WTC11 (cell line): ENCODE measurements at regions not wholly inside any gene's neighbourhood (a gene's known extent, or its start where the extent isn't known, plus 50 kb on each side); places are given as distances from the start of the nearest gene placed in this dataset.

Source experiments
- ATAC-seq: fragments of 200-7000 bp; cut with Tn5 transposase; 2 replicates; pipeline ENCODE4 v1.10.0; 2021; ENCODE audit warnings: mild to moderate bottlenecking, moderate library complexity
- CTCF ChIA-PET: fragments of 300-600 bp; sonication (Branson Sonifier 250); formaldehyde crosslinking; loops from one replicate; lab custom pipeline; 2021; ENCODE audit warnings: antibody characterized with exemption; lab: Charles Lee
- POLR2A ChIA-PET: fragments of 350-600 bp; sonication (Branson Sonifier 250); formaldehyde crosslinking; loops from one replicate; lab custom pipeline; 2021; ENCODE audit warnings: antibody characterized with exemption; lab: Charles Lee
- DNase-seq: peaks from one replicate; pipeline ENCODE4 v3.0.0; 2021; ENCODE audit warnings: low spot score
- H3K27ac Mint-ChIP-seq: 2 replicates; pipeline ENCODE4 v1.8.0; 2021; ENCODE audit warnings: mixed read lengths
- H3K27me3 Mint-ChIP-seq: 2 replicates; pipeline ENCODE4 v1.8.0; 2021; ENCODE audit warnings: low read depth, mild to moderate bottlenecking, moderate library complexity, mixed read lengths
- H3K36me3 Mint-ChIP-seq: 2 replicates; pipeline ENCODE4 v1.8.0; 2021; ENCODE audit warnings: mixed read lengths
- H3K4me1 Mint-ChIP-seq: 2 replicates; pipeline ENCODE4 v1.8.0; 2022; ENCODE audit warnings: mixed read lengths
- H3K4me3 Mint-ChIP-seq: 2 replicates; pipeline ENCODE4 v1.8.0; 2021; ENCODE audit warnings: mild to moderate bottlenecking, moderate library complexity, mixed read lengths
- H3K9me3 Mint-ChIP-seq: 2 replicates; pipeline ENCODE4 v1.8.0; 2021; ENCODE audit warnings: mixed read lengths
- ELF4 ChIP-seq: sonication (generic); formaldehyde crosslinking; IDR thresholded peaks from 2 replicates; pipeline ENCODE4 v1.8.1; 2022; ENCODE audit warnings: low read depth, mild to moderate bottlenecking, moderate library complexity, missing genetic modification reagents
- EMX1 ChIP-seq: fragments of 250-450 bp; sonication (Bioruptor Pico); IDR thresholded peaks from 2 replicates; pipeline ENCODE4 v1.8.0; 2021; ENCODE audit warnings: mild to moderate bottlenecking
- ESRRA ChIP-seq: sonication (generic); formaldehyde crosslinking; IDR thresholded peaks from 2 replicates; pipeline ENCODE4 v1.8.1; 2022; ENCODE audit warnings: mild to moderate bottlenecking, missing genetic modification reagents, borderline replicate concordance
- FOXP1 ChIP-seq: sonication (generic); formaldehyde crosslinking; IDR thresholded peaks from 2 replicates; pipeline ENCODE4 v1.8.0; 2022; ENCODE audit warnings: missing genetic modification reagents, mild to moderate bottlenecking, moderate library complexity, borderline replicate concordance
- GRHL2 ChIP-seq: fragments of 250-450 bp; sonication (Bioruptor Pico); IDR thresholded peaks from 2 replicates; pipeline ENCODE4 v1.8.0; 2022; ENCODE audit warnings: mild to moderate bottlenecking, moderate library complexity; ENCODE audit not compliant: insufficient replicate concordance, severe bottlenecking
- HMGA2 ChIP-seq: fragments of 250-450 bp; sonication (Bioruptor Pico); IDR thresholded peaks from 2 replicates; pipeline ENCODE4 v1.4.0; 2021; ENCODE audit warnings: mild to moderate bottlenecking, moderate library complexity
- IRF2 ChIP-seq: sonication (generic); formaldehyde crosslinking; IDR thresholded peaks from 2 replicates; pipeline ENCODE4 v1.8.0; 2022; ENCODE audit warnings: low read depth, missing genetic modification reagents, borderline replicate concordance
- JAZF1 ChIP-seq: fragments of 250-450 bp; sonication (Bioruptor Pico); IDR thresholded peaks from 2 replicates; pipeline ENCODE4 v1.9.0; 2021; ENCODE audit warnings: moderate library complexity, mild to moderate bottlenecking, inconsistent platforms
- KAT7 ChIP-seq: sonication (generic); formaldehyde crosslinking; IDR thresholded peaks from 2 replicates; pipeline ENCODE4 v1.8.1; 2023; ENCODE audit warnings: missing genetic modification reagents, mild to moderate bottlenecking, borderline replicate concordance
- NFYB ChIP-seq: sonication (generic); formaldehyde crosslinking; conservative IDR thresholded peaks from 2 replicates; pipeline ENCODE4 v1.8.0; 2022; ENCODE audit warnings: low read depth, missing genetic modification reagents
- SMAD3 ChIP-seq: sonication (generic); formaldehyde crosslinking; IDR thresholded peaks from 2 replicates; pipeline ENCODE4 v1.8.0; 2022; ENCODE audit warnings: missing genetic modification reagents, mild to moderate bottlenecking, borderline replicate concordance
- ZNF232 ChIP-seq: sonication (generic); formaldehyde crosslinking; IDR thresholded peaks from 2 replicates; pipeline ENCODE4 v1.8.0; 2022; ENCODE audit warnings: mild to moderate bottlenecking, missing genetic modification reagents
- ZNF317 ChIP-seq: sonication (generic); formaldehyde crosslinking; IDR thresholded peaks from 2 replicates; pipeline ENCODE4 v1.8.1; 2023; ENCODE audit warnings: low read depth, mild to moderate bottlenecking, moderate library complexity, missing genetic modification reagents, borderline replicate concordance
- ZNF416 ChIP-seq: fragments of 250-450 bp; sonication (Bioruptor Pico); IDR thresholded peaks from 2 replicates; pipeline ENCODE4 v1.9.0; 2021; ENCODE audit warnings: mild to moderate bottlenecking, inconsistent platforms
- ZNF671 ChIP-seq: fragments of 250-450 bp; sonication (Bioruptor Pico); IDR thresholded peaks from 2 replicates; pipeline ENCODE4 v1.8.0; 2021; ENCODE audit warnings: mild to moderate bottlenecking
- TF ChIP-seq, protein P1 (sequence below): sonication (generic); formaldehyde crosslinking; IDR thresholded peaks from 2 replicates; pipeline ENCODE4 v1.8.0; 2023; ENCODE audit warnings: missing genetic modification reagents, mild to moderate bottlenecking, borderline replicate concordance
- TF ChIP-seq, protein P2 (sequence below): sonication (generic); formaldehyde crosslinking; IDR thresholded peaks from 2 replicates; pipeline ENCODE4 v1.8.1; 2023; ENCODE audit warnings: mild to moderate bottlenecking, missing genetic modification reagents, moderate library complexity
- TF ChIP-seq, protein P3 (sequence below): sonication (generic); formaldehyde crosslinking; IDR thresholded peaks from 2 replicates; pipeline ENCODE4 v1.8.1; 2022; ENCODE audit warnings: missing genetic modification reagents, borderline replicate concordance
- TF ChIP-seq, protein P4 (sequence below): sonication (generic); formaldehyde crosslinking; IDR thresholded peaks from 2 replicates; pipeline ENCODE4 v1.8.1; 2023; ENCODE audit warnings: mild to moderate bottlenecking, missing genetic modification reagents, moderate library complexity

DNA sequence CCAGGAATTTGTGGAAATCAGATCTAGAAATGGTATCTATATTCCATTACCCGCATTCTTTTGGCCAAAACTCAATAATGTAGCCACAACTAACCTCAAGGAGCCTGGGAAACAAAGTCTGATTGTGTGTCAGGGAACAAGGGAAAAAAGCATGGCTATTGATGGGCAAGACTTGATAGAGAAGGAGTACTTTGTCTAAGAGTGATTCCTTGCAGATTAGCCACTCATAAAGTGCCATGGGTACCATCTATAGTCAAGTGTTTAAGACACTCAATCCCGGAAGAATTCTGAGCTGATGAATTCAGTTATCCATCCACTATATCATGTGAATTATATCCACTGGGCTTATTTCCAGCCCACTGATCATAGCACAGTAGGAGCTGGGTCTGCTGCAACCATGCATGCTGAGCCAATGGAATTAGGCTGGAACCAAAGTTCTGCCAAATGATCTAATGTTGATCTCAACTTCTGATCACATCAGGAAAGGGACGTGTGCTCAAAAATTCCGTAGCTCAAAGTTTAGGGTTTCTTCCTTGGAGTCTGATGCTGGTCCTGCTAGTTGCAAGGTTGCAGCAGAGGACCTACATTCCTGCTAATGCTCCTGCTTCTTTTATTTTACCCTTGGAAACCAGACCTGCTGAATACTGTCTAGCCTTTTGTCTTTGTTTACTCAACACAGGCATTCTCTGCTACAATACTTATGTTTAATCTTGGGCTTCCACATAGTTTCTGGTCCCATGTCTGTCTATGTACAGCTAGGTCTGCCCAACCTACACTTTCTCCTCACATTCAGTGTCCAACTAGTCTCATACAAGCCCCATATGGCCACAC, 629.7 kb downstream of the IRS1 start (continued):
- TF ChIP-seq, protein P1, sequence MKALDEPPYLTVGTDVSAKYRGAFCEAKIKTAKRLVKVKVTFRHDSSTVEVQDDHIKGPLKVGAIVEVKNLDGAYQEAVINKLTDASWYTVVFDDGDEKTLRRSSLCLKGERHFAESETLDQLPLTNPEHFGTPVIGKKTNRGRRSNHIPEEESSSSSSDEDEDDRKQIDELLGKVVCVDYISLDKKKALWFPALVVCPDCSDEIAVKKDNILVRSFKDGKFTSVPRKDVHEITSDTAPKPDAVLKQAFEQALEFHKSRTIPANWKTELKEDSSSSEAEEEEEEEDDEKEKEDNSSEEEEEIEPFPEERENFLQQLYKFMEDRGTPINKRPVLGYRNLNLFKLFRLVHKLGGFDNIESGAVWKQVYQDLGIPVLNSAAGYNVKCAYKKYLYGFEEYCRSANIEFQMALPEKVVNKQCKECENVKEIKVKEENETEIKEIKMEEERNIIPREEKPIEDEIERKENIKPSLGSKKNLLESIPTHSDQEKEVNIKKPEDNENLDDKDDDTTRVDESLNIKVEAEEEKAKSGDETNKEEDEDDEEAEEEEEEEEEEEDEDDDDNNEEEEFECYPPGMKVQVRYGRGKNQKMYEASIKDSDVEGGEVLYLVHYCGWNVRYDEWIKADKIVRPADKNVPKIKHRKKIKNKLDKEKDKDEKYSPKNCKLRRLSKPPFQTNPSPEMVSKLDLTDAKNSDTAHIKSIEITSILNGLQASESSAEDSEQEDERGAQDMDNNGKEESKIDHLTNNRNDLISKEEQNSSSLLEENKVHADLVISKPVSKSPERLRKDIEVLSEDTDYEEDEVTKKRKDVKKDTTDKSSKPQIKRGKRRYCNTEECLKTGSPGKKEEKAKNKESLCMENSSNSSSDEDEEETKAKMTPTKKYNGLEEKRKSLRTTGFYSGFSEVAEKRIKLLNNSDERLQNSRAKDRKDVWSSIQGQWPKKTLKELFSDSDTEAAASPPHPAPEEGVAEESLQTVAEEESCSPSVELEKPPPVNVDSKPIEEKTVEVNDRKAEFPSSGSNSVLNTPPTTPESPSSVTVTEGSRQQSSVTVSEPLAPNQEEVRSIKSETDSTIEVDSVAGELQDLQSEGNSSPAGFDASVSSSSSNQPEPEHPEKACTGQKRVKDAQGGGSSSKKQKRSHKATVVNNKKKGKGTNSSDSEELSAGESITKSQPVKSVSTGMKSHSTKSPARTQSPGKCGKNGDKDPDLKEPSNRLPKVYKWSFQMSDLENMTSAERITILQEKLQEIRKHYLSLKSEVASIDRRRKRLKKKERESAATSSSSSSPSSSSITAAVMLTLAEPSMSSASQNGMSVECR (CRISPR knock-in tag) = no peak
- TF ChIP-seq NFYB (CRISPR knock-in tag) (no peak), SMAD3 (no peak), HMGA2 (CRISPR knock-in tag) (no peak), ZNF317 (no peak), GRHL2 (CRISPR knock-in tag) (no peak)
- TF ChIP-seq, protein P2, sequence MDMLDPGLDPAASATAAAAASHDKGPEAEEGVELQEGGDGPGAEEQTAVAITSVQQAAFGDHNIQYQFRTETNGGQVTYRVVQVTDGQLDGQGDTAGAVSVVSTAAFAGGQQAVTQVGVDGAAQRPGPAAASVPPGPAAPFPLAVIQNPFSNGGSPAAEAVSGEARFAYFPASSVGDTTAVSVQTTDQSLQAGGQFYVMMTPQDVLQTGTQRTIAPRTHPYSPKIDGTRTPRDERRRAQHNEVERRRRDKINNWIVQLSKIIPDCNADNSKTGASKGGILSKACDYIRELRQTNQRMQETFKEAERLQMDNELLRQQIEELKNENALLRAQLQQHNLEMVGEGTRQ (CRISPR knock-in tag) = no peak

DNA sequence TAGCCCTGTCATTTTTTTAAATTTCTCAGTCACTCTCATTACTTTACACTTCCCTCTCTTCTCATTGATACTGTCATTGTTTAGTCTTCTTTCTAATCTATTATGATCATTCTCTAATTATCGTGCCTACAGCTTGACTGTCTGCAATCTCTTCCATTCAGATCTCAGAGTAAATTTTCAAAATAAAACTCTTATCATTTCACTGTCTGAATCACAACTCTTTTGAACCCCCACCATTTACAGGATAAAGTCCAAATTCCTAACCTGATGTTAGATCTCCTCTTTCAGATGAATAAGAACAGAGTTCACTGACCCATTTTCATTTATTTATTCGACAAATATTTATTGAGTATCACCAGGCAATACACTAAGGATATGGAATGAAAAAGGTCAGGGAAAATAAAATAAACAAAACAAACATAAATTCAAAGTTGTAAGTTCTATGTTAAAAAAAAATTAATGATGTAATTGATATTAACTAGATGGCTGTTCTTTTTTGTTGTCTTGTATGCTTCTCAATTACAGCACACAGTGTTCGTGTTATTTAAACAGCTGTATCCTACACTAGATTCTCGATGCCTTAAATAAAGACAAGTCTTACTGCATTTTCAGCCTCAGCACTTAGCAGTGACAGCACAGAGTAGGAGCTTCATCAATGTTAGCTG, 631.0 kb downstream of the IRS1 start:
- no peak for ATAC-seq
- TF ChIP-seq ZNF232 (CRISPR knock-in tag) = no peak
- no peak for TF ChIP-seq ZNF416
- no peak for TF ChIP-seq EMX1 (CRISPR knock-in tag)
- TF ChIP-seq NFYB (CRISPR knock-in tag) = no peak
- no peak for TF ChIP-seq ESRRA
- TF ChIP-seq JAZF1 = no peak
- TF ChIP-seq, protein P3, sequence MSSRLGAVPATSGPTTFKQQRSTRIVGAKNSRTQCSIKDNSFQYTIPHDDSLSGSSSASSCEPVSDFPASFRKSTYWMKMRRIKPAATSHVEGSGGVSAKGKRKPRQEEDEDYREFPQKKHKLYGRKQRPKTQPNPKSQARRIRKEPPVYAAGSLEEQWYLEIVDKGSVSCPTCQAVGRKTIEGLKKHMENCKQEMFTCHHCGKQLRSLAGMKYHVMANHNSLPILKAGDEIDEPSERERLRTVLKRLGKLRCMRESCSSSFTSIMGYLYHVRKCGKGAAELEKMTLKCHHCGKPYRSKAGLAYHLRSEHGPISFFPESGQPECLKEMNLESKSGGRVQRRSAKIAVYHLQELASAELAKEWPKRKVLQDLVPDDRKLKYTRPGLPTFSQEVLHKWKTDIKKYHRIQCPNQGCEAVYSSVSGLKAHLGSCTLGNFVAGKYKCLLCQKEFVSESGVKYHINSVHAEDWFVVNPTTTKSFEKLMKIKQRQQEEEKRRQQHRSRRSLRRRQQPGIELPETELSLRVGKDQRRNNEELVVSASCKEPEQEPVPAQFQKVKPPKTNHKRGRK (CRISPR knock-in tag) = no peak
- TF ChIP-seq FOXP1 (CRISPR knock-in tag) = no peak
- TF ChIP-seq ZNF671 (CRISPR knock-in tag) = no peak
- TF ChIP-seq IRF2 (CRISPR knock-in tag) = no peak
- no peak for TF ChIP-seq ELF4 (CRISPR knock-in tag)
- TF ChIP-seq, protein P4, sequence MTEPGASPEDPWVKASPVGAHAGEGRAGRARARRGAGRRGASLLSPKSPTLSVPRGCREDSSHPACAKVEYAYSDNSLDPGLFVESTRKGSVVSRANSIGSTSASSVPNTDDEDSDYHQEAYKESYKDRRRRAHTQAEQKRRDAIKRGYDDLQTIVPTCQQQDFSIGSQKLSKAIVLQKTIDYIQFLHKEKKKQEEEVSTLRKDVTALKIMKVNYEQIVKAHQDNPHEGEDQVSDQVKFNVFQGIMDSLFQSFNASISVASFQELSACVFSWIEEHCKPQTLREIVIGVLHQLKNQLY (CRISPR knock-in tag) = no peak
- TF ChIP-seq SMAD3 = no peak
- TF ChIP-seq KAT7 (CRISPR knock-in tag) = no peak
- TF ChIP-seq, protein P2 (CRISPR knock-in tag) = no peak
- TF ChIP-seq, all 79 proteins: peak for 0
- ChIA-PET CTCF (no interaction called here), POLR2A (no interaction called here)
- Mint-ChIP-seq H3K9me3 (peaks cover 7% of the 10 kb centered on the region), H3K27ac (no peak overlapping the region), H3K27me3 (no peaks in the 10 kb centered on the region), H3K36me3 (peaks cover 5% of the 10 kb centered on the region; the same call in 1 of the 2 replicates), H3K4me3 (no peak overlapping the region), H3K4me1 (no peaks in the 10 kb centered on the region)
- no peak for DNase-seq
